Activated CD4-positive, alpha-beta T cell treated with anti-CD3 and anti-CD28 coated beads for 36 hours (primary cell): ENCODE measurements at regions not wholly inside any gene's neighbourhood (a gene's known extent, or its start where the extent isn't known, plus 50 kb on each side); places are given as distances from the start of the nearest gene placed in this dataset.

Experiments used
- ATAC-seq: fragments of 200-7000 bp; cut with Tn5 transposase; one replicate; pipeline ENCODE4 v1.10.0; 2021; ENCODE audit warnings: mild to moderate bottlenecking, moderate library complexity
- CTCF ChIA-PET: fragments of 350-600 bp; sonication (Branson Sonifier 250); formaldehyde crosslinking; loops from one replicate; lab custom pipeline; 2021; ENCODE audit warnings: antibody characterized with exemption; lab: Charles Lee
- POLR2A ChIA-PET: fragments of 350-600 bp; sonication (Branson Sonifier 250); formaldehyde crosslinking; loops from one replicate; lab custom pipeline; 2021; ENCODE audit warnings: antibody characterized with exemption, inconsistent platforms; lab: Charles Lee
- DNase-seq: peaks from one replicate; pipeline ENCODE4 v3.0.0-alpha.2; 2020
- H3K27ac Mint-ChIP-seq: one replicate; pipeline ENCODE4 v1.8.0; 2021; ENCODE audit warnings: mixed read lengths
- H3K27me3 Mint-ChIP-seq: one replicate; pipeline ENCODE4 v1.8.0; 2021; ENCODE audit warnings: mixed read lengths
- H3K36me3 Mint-ChIP-seq: one replicate; pipeline ENCODE4 v1.8.0; 2021; ENCODE audit warnings: low read depth, mixed read lengths
- H3K4me1 Mint-ChIP-seq: one replicate; pipeline ENCODE4 v1.8.0; 2021; ENCODE audit warnings: mixed read lengths
- H3K4me3 Mint-ChIP-seq: one replicate; pipeline ENCODE4 v1.8.0; 2021; ENCODE audit warnings: mild to moderate bottlenecking, moderate library complexity, mixed read lengths
- H3K9me3 Mint-ChIP-seq: one replicate; pipeline ENCODE4 v1.8.0; 2021; ENCODE audit warnings: low read depth, mixed read lengths
- intact Hi-C, 2 experiments: fragments of 100-400 bp; cut with DNase I in 1 of 2; cut with micrococcal nuclease in 1 of 2; formaldehyde crosslinking; loops; one replicate each; pipeline versions ENCODE4 v1.14.2 to v1.15.1; 2022 to 2024; cut with DNase I, micrococcal nuclease

DNA sequence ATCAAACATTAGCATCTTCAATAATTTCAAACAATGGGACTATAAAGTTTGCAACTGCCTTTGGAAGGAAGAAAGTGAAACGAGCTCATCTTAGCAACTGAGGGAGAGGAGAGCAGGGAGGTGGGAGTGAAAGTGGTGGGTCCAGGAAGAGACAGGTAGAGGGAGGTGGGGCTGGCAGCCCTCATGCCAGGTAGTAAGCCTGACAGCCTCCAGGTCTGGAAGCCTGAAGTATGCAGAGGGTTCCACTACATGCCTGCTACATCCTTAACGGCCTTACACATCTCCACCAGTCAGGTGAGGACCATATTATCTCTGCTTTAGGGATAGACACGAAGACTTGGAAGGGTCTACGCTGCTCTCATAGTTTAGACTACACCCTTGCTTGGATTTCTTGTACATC, 201.1 kb upstream of the TWIST2 start:
- Mint-ChIP-seq H3K36me3 (no peaks in the 10 kb centered on the region), H3K4me3 (no peak overlapping the region), H3K9me3 (no peaks in the 10 kb centered on the region), H3K4me1 (peaks cover 7% of the 10 kb centered on the region), H3K27me3 (peaks cover 2% of the 10 kb centered on the region), H3K27ac (no peak overlapping the region)
- intact Hi-C loops, result no loop called here
- ATAC-seq (no peak), DNase-seq (no peak)
- ChIA-PET CTCF (no interaction called here), POLR2A (no interaction called here)

DNA sequence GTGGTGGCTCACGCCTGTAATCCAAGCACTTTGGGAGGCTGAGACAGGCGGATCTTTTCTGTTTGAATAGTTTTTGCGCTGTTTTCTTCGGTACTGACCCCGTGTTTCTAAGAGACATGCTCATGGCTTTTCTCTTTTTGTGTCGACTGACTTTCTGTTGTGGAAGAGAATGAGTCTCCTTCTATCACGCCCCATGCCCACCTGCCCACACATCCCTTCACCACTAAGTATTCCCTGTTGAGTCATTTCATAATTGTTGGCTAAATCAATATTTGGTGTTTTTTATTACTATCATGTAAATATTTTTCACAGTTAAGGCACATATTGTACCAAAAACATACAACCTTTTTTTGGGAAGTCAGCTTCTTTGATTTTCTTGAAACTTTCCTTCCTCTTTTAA, 198.8 kb upstream of the TWIST2 start:
- Mint-ChIP-seq H3K27me3 (peaks cover 4% of the 10 kb centered on the region), H3K9me3 (no peaks in the 10 kb centered on the region), H3K4me1 (peaks cover under 1% of the 10 kb centered on the region), H3K27ac (no peak overlapping the region), H3K36me3 (no peaks in the 10 kb centered on the region), H3K4me3 (no peak overlapping the region)
- ChIA-PET POLR2A (no interaction called here), CTCF (no interaction called here)
- DNase-seq (no peak), ATAC-seq (no peak)
- intact Hi-C loops, result no loop called here

GRCh38 chr2:238649936-238650518, 197.9 kb upstream of the TWIST2 start:
- ChIA-PET POLR2A (no interaction called here), CTCF (no interaction called here)
- no peak for ATAC-seq
- Mint-ChIP-seq H3K36me3 (no peaks in the 10 kb centered on the region), H3K9me3 (no peaks in the 10 kb centered on the region), H3K4me1 (no peaks in the 10 kb centered on the region), H3K4me3 (no peak overlapping the region), H3K27me3 (peaks cover 4% of the 10 kb centered on the region), H3K27ac (no peak overlapping the region)
- intact Hi-C loops, result no loop called here
- no peak for DNase-seq

- ChIA-PET POLR2A (no interaction called here), CTCF (no interaction called here)
- ATAC-seq, result no peak
- intact Hi-C loops, result no loop called here
- no peaks in the 10 kb centered on the region for H3K36me3 Mint-ChIP-seq
- DNase-seq, result no peak
- no peaks in the 10 kb centered on the region for H3K4me1 Mint-ChIP-seq
- peaks cover 4% of the 10 kb centered on the region for H3K27me3 Mint-ChIP-seq
- no peak overlapping the region for H3K4me3 Mint-ChIP-seq
- no peaks in the 10 kb centered on the region for H3K9me3 Mint-ChIP-seq
- H3K27ac Mint-ChIP-seq, result no peak overlapping the region
Observed at GRCh38 chr2:238650536-238650935, 197.3 kb upstream of the TWIST2 start.

DNA sequence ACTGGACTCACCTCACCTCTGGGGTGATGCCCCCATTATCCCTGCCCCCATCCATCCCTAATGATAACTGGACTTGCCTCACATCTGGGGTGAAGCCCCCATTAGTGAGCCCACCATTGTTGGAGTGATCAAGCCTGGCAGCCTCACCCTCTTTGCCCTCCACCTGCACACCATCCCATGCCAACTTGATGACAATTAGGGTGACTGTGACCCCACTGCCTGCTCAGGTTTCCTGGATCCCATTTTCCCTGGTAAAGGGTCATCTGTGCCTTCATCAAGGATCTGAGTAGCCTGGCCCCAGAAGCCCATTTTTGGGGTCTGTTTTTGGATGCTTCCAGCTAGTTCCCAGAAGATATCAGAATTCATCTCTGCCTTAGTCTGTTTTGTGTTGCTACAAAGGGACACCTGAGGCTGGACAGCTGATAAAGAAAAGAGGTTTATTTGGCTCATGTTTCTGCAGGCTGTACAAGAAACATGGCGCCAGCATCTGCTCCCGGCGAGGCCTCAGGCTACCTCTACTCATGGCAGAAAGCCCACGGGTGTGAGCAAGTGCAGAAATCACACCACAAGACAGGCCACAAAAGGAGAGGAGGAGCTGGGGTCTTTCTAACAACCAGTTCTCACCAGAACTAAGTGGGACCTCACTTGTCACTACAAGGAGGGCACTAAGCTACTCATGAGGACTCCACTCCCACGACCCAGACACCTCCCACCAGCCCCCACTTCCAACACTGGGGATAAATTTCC, 196.4 kb upstream of the TWIST2 start:
- ATAC-seq (no peak), DNase-seq (no peak)
- Mint-ChIP-seq H3K9me3 (no peaks in the 10 kb centered on the region), H3K4me1 (no peaks in the 10 kb centered on the region), H3K36me3 (no peaks in the 10 kb centered on the region), H3K4me3 (no peak overlapping the region), H3K27ac (no peak overlapping the region), H3K27me3 (peaks cover 4% of the 10 kb centered on the region)
- CTCF ChIA-PET, result interaction anchor here (1.3 kb wide), 1 partner anchor 11 kb away, joined by 3 read pairs; no protein-coding TSS in a partner anchor
- intact Hi-C loops, result no loop called here
- POLR2A ChIA-PET, result no interaction called here

GRCh38 chr2:238652053-238652770, 195.7 kb upstream of the TWIST2 start:
- H3K4me1 Mint-ChIP-seq, result no peaks in the 10 kb centered on the region
- no peaks in the 10 kb centered on the region for H3K9me3 Mint-ChIP-seq
- CTCF ChIA-PET, result interaction anchor here (1.3 kb wide), 1 partner anchor 10 kb away, joined by 3 read pairs; no protein-coding TSS in a partner anchor
- POLR2A ChIA-PET, result no interaction called here
- no peaks in the 10 kb centered on the region for H3K36me3 Mint-ChIP-seq
- H3K27me3 Mint-ChIP-seq, result peaks cover 4% of the 10 kb centered on the region
- H3K4me3 Mint-ChIP-seq, result no peak overlapping the region
- intact Hi-C loops, result no loop called here
- no peak for ATAC-seq
- no peak for DNase-seq
- H3K27ac Mint-ChIP-seq, result no peak overlapping the region

DNA sequence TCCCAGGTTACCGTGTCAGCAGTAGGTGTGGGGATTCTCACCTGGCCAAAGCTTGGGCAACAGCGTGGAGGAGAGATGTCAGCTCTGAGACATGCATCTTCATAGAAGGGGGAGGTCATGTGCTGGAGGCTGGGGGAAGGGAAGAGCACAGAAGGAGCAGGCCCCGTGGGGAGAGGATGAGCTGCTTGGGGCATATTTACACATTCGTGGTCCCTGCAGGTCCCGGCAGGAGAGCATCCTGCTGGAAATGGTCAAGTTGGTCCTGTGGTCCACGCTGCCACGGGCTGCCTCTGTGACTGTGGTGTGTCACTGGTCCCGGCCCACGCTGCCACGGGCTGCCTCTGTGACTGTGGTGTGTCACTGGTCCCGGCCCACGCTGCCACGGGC, 195.1 kb upstream of the TWIST2 start:
- Mint-ChIP-seq H3K9me3 (no peaks in the 10 kb centered on the region), H3K36me3 (no peaks in the 10 kb centered on the region), H3K27me3 (peaks cover 4% of the 10 kb centered on the region), H3K27ac (no peak overlapping the region), H3K4me1 (no peaks in the 10 kb centered on the region), H3K4me3 (no peak overlapping the region)
- ChIA-PET CTCF (interaction anchor here (1.3 to 1.7 kb wide), 2 partner anchors 10 kb away, joined by 3 to 4 read pairs; no protein-coding TSS in a partner anchor), POLR2A (no interaction called here)
- no peak for DNase-seq
- intact Hi-C loops, result no loop called here
- ATAC-seq, result no peak

DNA sequence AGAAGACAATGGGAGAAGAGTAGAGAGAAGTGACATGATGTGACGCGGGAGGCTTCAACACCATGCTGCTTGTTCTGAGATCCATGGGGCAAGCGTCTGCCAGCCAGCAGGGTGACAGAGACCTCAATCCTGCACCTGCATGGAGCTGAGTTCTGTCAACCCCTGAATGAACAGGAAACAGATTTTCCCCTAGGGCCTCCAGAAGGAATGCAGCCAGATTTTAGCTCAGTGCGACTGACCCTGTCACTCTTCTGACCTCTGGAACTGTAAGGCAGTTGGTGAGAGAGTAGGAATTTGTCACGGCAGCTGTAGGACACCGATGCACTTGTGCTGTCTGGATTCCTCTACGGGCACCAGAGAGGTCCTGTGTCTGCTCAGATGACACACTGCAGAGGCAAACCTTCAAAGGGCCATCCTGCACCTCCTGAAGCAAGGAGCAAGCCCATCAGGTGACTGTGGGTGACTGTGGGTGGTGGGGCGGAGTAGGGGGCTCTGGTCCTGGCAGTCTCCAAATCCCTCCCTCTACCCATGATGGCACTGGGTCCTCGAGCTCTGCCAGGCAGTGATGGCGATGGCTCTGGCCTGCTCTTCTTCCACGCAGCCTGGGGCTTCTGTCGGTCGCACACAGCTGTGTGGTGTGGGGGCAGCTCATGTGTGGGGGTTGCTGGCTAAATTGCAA, 194.3 kb upstream of the TWIST2 start:
- Mint-ChIP-seq H3K4me3 (no peak overlapping the region), H3K27ac (no peak overlapping the region), H3K36me3 (no peaks in the 10 kb centered on the region), H3K27me3 (peaks cover 4% of the 10 kb centered on the region), H3K4me1 (no peaks in the 10 kb centered on the region), H3K9me3 (no peaks in the 10 kb centered on the region)
- intact Hi-C loops, result no loop called here
- no peak for ATAC-seq
- DNase-seq, result no peak
- ChIA-PET POLR2A (no interaction called here), CTCF (interaction anchor here (1.7 kb wide), 1 partner anchor 9 kb away, joined by 4 read pairs; no protein-coding TSS in a partner anchor)

DNA sequence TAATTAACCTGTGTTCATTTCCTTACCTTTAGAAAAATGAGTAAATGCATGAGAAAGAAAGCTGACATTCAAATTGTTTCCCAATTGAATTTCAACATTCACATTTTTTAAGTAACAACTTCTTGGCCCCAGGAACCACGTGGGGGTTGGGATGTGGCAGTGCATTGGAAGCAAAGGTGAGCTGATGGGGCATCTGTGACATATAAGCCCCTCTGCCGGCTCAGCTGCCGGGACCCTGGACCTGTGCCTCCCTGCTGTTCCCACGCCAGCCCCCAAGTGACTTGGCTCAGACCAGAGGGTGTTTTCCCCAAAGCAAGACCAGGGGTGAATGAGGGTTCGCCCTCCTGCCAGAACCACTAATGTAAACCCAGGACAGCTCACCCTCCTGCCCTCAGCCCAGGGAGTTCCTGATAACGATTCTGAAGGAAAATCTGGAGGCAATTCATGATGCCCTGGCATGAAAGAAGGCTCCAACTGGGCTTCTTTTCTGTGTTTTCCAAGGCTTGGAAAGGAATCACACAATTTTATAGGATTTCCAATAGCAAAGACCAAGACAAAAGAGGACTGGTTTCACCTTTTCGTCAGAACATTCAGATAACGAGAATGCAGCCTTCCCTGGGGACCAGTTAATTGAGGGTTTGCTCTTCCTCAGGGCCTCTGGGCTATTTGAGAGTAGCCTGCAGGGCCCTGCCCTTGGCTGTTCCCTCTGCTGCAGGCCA, 193.2 kb upstream of the TWIST2 start:
- H3K4me1 Mint-ChIP-seq, result no peaks in the 10 kb centered on the region
- intact Hi-C loops, result no loop called here
- H3K36me3 Mint-ChIP-seq, result no peaks in the 10 kb centered on the region
- peaks cover 4% of the 10 kb centered on the region for H3K27me3 Mint-ChIP-seq
- no peak overlapping the region for H3K27ac Mint-ChIP-seq
- ChIA-PET POLR2A (no interaction called here), CTCF (interaction anchor here (1.7 kb wide), 1 partner anchor 8 kb away, joined by 4 read pairs; no protein-coding TSS in a partner anchor)
- H3K9me3 Mint-ChIP-seq, result no peaks in the 10 kb centered on the region
- DNase-seq (no peak), ATAC-seq (no peak)
- no peak overlapping the region for H3K4me3 Mint-ChIP-seq

- no peak for DNase-seq
- peaks cover 2% of the 10 kb centered on the region for H3K27me3 Mint-ChIP-seq
Observed at GRCh38 chr2:238655198-238655860, 192.6 kb upstream of the TWIST2 start.

More at GRCh38 chr2:238655198-238655860, 192.6 kb upstream of the TWIST2 start:
- intact Hi-C loops, result no loop called here
- Mint-ChIP-seq H3K36me3 (no peaks in the 10 kb centered on the region), H3K9me3 (no peaks in the 10 kb centered on the region), H3K4me3 (no peak overlapping the region), H3K4me1 (no peaks in the 10 kb centered on the region), H3K27ac (no peak overlapping the region)
- CTCF ChIA-PET, result no interaction called here
- no peak for ATAC-seq
- POLR2A ChIA-PET, result no interaction called here
